GM13976 (cell line): ENCODE measurements at regions not wholly inside any gene's neighbourhood (a gene's known extent, or its start where the extent isn't known, plus 50 kb on each side); places are given as distances from the start of the nearest gene placed in this dataset.

Experiments used
- DNase-seq: peaks from one replicate; pipeline ENCODE4 v3.0.0; 2012; ENCODE audit warnings: low spot score
- in situ Hi-C: fragments of 300-500 bp; cut with MboI; formaldehyde crosslinking; loops from one replicate; pipeline ENCODE4 v1.12.0; 2022; ENCODE audit warnings: low sequenced_read_pairs, mixed read lengths, inconsistent platforms; ENCODE audit not compliant: unreplicated experiment
- TF ChIP-seq, protein P1 (sequence below): IDR thresholded peaks from 2 replicates; pipeline ENCODE4 v1.5.1; 2012; ENCODE audit warnings: borderline replicate concordance, mild to moderate bottlenecking; ENCODE audit not compliant: insufficient read depth; ENCODE audit errors: extremely low read depth, missing control alignments, control extremely low read depth

DNA sequence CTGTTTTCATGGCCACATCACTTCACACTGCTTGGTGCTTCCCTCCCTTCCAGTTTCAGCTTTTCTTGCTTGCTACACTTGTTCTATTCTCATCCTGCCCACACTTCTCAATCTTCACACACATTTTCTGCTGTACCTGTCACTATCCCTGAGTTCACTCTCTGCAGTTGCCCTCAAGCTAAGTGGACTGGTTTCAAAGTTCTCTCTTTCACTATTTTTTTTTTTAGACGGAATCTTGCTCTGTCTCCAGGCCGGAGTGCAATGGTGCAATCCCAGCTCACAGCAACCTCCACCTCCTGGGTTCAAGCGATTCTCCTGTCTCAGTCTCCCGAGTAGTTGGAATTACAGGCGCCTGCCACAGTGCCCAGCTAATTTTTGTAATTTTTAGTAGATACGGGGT is 130.6 kb upstream of the FAM83B start:
- no peak for DNase-seq
- TF ChIP-seq, protein P1, sequence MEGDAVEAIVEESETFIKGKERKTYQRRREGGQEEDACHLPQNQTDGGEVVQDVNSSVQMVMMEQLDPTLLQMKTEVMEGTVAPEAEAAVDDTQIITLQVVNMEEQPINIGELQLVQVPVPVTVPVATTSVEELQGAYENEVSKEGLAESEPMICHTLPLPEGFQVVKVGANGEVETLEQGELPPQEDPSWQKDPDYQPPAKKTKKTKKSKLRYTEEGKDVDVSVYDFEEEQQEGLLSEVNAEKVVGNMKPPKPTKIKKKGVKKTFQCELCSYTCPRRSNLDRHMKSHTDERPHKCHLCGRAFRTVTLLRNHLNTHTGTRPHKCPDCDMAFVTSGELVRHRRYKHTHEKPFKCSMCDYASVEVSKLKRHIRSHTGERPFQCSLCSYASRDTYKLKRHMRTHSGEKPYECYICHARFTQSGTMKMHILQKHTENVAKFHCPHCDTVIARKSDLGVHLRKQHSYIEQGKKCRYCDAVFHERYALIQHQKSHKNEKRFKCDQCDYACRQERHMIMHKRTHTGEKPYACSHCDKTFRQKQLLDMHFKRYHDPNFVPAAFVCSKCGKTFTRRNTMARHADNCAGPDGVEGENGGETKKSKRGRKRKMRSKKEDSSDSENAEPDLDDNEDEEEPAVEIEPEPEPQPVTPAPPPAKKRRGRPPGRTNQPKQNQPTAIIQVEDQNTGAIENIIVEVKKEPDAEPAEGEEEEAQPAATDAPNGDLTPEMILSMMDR = no peak
- in situ Hi-C loops = loop anchor here (25.0 kb wide), 1 partner anchor 729 kb away; no protein-coding TSS in a partner anchor

DNA sequence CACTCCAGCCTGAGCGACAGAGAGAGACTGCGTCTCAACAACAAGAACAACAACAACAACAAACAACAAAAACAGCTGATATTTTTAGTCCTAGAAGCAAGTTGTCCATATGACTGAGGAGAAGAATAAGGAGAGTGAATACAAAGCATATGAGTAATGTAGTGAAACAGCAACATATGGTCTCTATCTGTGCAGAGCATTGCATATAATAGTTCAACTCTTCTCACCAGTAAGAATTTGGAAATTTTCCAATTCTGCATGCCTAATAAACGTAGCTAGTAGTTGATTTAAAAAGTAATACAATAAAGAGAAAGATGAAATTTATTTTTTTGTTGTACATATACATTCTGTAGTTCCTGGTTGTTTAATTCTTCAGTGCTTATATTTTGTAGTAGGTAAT is 129.7 kb upstream of the FAM83B start:
- TF ChIP-seq, protein P1 = no peak
- no peak for DNase-seq
- in situ Hi-C loops = loop anchor here (25.0 kb wide), 1 partner anchor 730 kb away; no protein-coding TSS in a partner anchor

- DNase-seq = peak; percentile 40
- TF ChIP-seq, protein P1 = peak; percentile 85
- in situ Hi-C loops = loop anchor here (25.0 kb wide), 1 partner anchor 731 kb away; no protein-coding TSS in a partner anchor
These were observed 128.6 kb upstream of the FAM83B start for GRCh38 chr6:54717849-54718455.

- in situ Hi-C loops = loop anchor here (25.0 kb wide), 1 partner anchor 731 kb away; no protein-coding TSS in a partner anchor
- TF ChIP-seq, protein P1 = no peak
- no peak for DNase-seq
These were observed 128.0 kb upstream of the FAM83B start for GRCh38 chr6:54718541-54719023.

- DNase-seq = no peak
- in situ Hi-C loops = loop anchor here (25.0 kb wide), 1 partner anchor 732 kb away; no protein-coding TSS in a partner anchor
These were observed 127.4 kb upstream of the FAM83B start for GRCh38 chr6:54719131-54719530.

GRCh38 chr6:54719633-54720032 is 126.9 kb upstream of the FAM83B start:
- in situ Hi-C loops = loop anchor here (25.0 kb wide), 1 partner anchor 732 kb away; no protein-coding TSS in a partner anchor
- TF ChIP-seq, protein P1 = no peak
- DNase-seq = no peak

More at GRCh38 chr6:54719131-54719530, 127.4 kb upstream of the FAM83B start:
- TF ChIP-seq, protein P1 = no peak
